Type B pancreatic cell (in vitro differentiated cells): ENCODE measurements at regions not wholly inside any gene's neighbourhood (a gene's known extent, or its start where the extent isn't known, plus 50 kb on each side); places are given as distances from the start of the nearest gene placed in this dataset.

Source experiments
- DNase-seq: peaks from one replicate; pipeline ENCODE4 v3.0.0; 2021; ENCODE audit warnings: mixed read lengths; ENCODE audit not compliant: unreplicated experiment; ENCODE audit errors: extremely low spot score
- H3K27ac Mint-ChIP-seq: 2 replicates; pipeline ENCODE4 v1.8.0; 2021; ENCODE audit warnings: mild to moderate bottlenecking, mixed read lengths
- H3K27me3 Mint-ChIP-seq: 2 replicates; pipeline ENCODE4 v1.8.0; 2021; ENCODE audit warnings: mixed read lengths
- H3K36me3 Mint-ChIP-seq: 2 replicates; pipeline ENCODE4 v1.8.0; 2021; ENCODE audit warnings: mixed read lengths
- H3K4me1 Mint-ChIP-seq: one replicate; pipeline ENCODE4 v1.8.0; 2021; ENCODE audit warnings: mixed read lengths; ENCODE audit not compliant: unreplicated experiment
- H3K4me3 Mint-ChIP-seq: 2 replicates; pipeline ENCODE4 v1.8.0; 2021; ENCODE audit warnings: mild to moderate bottlenecking, mixed read lengths
- H3K9me3 Mint-ChIP-seq: 2 replicates; pipeline ENCODE4 v1.8.0; 2021; ENCODE audit warnings: mixed read lengths
- TF ChIP-seq, protein P1 (sequence below): fragments of 200-600 bp; sonication (generic); conservative IDR thresholded peaks from 2 replicates; pipeline ENCODE4 v1.5.0; 2021; ENCODE audit warnings: antibody characterized with exemption, mild to moderate bottlenecking

DNA sequence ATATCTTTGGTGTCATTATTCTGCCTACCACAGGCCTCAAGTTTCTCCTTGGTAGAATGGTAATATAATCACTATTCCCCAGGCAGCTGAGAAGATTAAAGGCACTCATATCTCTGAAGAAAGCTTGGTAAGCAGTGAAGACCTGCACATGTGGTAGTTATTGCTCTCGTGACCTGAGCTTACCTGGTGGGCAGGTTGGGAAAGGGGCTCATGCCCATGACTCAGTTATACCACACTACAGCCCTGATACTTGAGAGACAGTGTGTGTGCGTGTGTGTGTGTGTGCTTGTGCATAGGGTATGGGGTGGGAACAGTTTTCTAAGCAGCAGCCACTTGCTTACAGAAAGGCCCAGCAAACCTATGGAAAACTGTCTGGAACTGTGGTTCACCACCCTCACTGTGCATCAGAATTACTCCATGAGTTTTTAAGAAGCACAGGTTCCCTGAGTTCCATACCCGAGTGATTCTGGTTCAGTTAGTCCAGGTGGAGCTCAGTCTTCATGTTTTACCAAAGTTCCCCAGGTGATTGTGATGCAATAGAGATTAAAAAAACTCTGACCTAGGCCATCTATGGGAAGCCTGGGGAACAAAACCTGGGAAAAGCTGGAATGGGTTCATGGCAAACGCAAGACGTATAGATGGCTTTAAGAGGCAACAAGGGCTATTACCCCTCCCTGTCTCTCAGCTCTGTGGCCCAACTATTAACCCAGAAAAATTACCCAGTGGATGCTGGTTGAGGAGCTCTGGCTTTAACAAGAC is 79.0 kb upstream of the ZBED5 start:
- peaks cover 19% of the 10 kb centered on the region for H3K4me1 Mint-ChIP-seq
- no peak overlapping the region for H3K4me3 Mint-ChIP-seq
- TF ChIP-seq, protein P1, sequence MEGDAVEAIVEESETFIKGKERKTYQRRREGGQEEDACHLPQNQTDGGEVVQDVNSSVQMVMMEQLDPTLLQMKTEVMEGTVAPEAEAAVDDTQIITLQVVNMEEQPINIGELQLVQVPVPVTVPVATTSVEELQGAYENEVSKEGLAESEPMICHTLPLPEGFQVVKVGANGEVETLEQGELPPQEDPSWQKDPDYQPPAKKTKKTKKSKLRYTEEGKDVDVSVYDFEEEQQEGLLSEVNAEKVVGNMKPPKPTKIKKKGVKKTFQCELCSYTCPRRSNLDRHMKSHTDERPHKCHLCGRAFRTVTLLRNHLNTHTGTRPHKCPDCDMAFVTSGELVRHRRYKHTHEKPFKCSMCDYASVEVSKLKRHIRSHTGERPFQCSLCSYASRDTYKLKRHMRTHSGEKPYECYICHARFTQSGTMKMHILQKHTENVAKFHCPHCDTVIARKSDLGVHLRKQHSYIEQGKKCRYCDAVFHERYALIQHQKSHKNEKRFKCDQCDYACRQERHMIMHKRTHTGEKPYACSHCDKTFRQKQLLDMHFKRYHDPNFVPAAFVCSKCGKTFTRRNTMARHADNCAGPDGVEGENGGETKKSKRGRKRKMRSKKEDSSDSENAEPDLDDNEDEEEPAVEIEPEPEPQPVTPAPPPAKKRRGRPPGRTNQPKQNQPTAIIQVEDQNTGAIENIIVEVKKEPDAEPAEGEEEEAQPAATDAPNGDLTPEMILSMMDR, result no peak
- no peak overlapping the region for H3K27ac Mint-ChIP-seq
- H3K27me3 Mint-ChIP-seq, result no peaks in the 10 kb centered on the region
- no peaks in the 10 kb centered on the region for H3K36me3 Mint-ChIP-seq
- DNase-seq, result no peak
- H3K9me3 Mint-ChIP-seq, result no peaks in the 10 kb centered on the region

DNA sequence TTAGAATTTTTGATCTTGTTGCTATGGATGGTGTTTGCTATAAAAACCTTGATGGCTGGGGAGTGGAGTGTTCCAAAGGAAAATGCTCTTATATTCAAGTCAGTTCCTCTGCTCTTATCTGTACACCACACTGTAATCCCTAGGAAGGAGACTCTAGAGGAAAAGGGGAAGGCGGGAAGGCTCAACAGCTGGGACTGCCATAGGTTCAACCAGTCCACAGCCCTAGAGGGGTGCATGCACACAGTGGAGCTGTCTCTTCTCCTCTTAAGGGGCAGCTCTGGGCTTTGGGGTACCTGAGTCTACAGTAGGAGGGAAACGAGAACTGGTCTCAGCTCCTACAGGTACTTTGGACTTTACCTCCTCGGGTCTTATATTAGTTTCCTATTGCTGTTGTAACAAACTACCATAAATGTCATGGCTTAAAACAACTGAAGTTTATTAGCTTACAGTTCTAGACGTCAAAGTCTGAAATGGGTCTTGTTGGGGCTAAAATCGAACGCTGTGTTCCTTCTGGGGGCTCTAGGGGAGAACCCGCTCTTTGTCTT is 77.2 kb upstream of the ZBED5 start:
- Mint-ChIP-seq H3K4me1 (peaks cover 23% of the 10 kb centered on the region), H3K9me3 (no peaks in the 10 kb centered on the region), H3K4me3 (peak overlapping the region; percentile 92), H3K27me3 (no peaks in the 10 kb centered on the region), H3K36me3 (no peaks in the 10 kb centered on the region), H3K27ac (no peak overlapping the region)
- TF ChIP-seq, protein P1, result no peak
- DNase-seq, result no peak

- no peak for DNase-seq
- no peaks in the 10 kb centered on the region for H3K9me3 Mint-ChIP-seq
- H3K4me1 Mint-ChIP-seq, result peaks cover 23% of the 10 kb centered on the region
- TF ChIP-seq, protein P1, result no peak
- no peaks in the 10 kb centered on the region for H3K27me3 Mint-ChIP-seq
- H3K27ac Mint-ChIP-seq, result peak overlapping the region; percentile 77
- peak overlapping the region; percentile 92 for H3K4me3 Mint-ChIP-seq
- H3K36me3 Mint-ChIP-seq, result no peaks in the 10 kb centered on the region
These were observed 76.5 kb upstream of the ZBED5 start for GRCh38 chr11:10934293-10934860.

- H3K9me3 Mint-ChIP-seq, result no peaks in the 10 kb centered on the region
- DNase-seq, result peak; percentile 90
- H3K27ac Mint-ChIP-seq, result peak overlapping the region; percentile 77
- H3K4me1 Mint-ChIP-seq, result peaks cover 25% of the 10 kb centered on the region
- no peaks in the 10 kb centered on the region for H3K27me3 Mint-ChIP-seq
- H3K36me3 Mint-ChIP-seq, result no peaks in the 10 kb centered on the region
- TF ChIP-seq, protein P1, result peak; percentile 97
- H3K4me3 Mint-ChIP-seq, result peak overlapping the region; percentile 92
These were observed 75.8 kb upstream of the ZBED5 start for GRCh38 chr11:10933455-10934292.

DNA sequence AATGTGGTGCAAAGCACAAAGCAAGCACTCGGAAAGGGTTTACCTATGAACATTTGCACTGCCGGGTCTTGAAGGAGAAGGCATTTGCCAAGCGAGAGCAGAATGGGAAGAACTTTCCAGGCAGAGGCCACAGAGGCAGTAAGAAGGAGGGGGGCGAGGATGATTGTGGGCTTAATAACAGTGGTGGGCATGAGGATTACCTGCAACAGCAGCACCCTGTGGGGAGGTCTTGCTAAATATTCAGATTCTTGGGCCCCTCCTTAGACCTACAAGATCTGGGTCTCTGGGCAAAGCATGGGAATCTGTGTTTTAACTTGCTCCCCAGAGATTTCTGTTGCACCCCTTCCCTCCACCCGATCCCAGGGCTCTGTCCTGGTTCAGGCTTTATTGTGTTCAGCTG is 75.1 kb upstream of the ZBED5 start:
- Mint-ChIP-seq H3K27ac (peak overlapping the region; percentile 77), H3K4me3 (peak overlapping the region; percentile 92), H3K4me1 (peaks cover 28% of the 10 kb centered on the region), H3K27me3 (no peaks in the 10 kb centered on the region), H3K9me3 (no peaks in the 10 kb centered on the region), H3K36me3 (no peaks in the 10 kb centered on the region)
- DNase-seq, result no peak
- TF ChIP-seq, protein P1, result no peak
